ENCODE measurements at regions not wholly inside any gene's neighbourhood (a gene's known extent, or its start where the extent isn't known, plus 50 kb on each side); places are given as distances from the start of the nearest gene placed in this dataset.

DNA sequence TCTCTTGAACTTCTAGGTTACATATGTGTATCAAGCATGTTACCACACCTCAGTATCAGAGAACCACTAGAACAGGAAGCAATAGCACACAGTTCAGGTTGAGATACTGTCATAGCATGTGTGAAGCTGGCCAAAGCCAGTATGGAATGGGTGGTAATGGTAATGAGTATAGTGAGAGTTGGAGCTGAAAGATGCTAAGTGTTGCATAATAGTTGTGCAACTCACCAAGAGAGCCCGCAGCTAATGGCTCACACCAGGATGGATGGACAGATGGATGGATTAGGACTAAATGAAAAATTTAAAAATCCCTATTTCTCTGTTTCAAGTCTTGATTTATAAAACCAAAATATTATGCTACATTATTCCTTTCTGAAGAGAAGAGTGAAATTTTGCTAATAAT, 53.4 kb upstream of the KCNN2 start (continued):
- TF ChIP-seq, protein P1, sequence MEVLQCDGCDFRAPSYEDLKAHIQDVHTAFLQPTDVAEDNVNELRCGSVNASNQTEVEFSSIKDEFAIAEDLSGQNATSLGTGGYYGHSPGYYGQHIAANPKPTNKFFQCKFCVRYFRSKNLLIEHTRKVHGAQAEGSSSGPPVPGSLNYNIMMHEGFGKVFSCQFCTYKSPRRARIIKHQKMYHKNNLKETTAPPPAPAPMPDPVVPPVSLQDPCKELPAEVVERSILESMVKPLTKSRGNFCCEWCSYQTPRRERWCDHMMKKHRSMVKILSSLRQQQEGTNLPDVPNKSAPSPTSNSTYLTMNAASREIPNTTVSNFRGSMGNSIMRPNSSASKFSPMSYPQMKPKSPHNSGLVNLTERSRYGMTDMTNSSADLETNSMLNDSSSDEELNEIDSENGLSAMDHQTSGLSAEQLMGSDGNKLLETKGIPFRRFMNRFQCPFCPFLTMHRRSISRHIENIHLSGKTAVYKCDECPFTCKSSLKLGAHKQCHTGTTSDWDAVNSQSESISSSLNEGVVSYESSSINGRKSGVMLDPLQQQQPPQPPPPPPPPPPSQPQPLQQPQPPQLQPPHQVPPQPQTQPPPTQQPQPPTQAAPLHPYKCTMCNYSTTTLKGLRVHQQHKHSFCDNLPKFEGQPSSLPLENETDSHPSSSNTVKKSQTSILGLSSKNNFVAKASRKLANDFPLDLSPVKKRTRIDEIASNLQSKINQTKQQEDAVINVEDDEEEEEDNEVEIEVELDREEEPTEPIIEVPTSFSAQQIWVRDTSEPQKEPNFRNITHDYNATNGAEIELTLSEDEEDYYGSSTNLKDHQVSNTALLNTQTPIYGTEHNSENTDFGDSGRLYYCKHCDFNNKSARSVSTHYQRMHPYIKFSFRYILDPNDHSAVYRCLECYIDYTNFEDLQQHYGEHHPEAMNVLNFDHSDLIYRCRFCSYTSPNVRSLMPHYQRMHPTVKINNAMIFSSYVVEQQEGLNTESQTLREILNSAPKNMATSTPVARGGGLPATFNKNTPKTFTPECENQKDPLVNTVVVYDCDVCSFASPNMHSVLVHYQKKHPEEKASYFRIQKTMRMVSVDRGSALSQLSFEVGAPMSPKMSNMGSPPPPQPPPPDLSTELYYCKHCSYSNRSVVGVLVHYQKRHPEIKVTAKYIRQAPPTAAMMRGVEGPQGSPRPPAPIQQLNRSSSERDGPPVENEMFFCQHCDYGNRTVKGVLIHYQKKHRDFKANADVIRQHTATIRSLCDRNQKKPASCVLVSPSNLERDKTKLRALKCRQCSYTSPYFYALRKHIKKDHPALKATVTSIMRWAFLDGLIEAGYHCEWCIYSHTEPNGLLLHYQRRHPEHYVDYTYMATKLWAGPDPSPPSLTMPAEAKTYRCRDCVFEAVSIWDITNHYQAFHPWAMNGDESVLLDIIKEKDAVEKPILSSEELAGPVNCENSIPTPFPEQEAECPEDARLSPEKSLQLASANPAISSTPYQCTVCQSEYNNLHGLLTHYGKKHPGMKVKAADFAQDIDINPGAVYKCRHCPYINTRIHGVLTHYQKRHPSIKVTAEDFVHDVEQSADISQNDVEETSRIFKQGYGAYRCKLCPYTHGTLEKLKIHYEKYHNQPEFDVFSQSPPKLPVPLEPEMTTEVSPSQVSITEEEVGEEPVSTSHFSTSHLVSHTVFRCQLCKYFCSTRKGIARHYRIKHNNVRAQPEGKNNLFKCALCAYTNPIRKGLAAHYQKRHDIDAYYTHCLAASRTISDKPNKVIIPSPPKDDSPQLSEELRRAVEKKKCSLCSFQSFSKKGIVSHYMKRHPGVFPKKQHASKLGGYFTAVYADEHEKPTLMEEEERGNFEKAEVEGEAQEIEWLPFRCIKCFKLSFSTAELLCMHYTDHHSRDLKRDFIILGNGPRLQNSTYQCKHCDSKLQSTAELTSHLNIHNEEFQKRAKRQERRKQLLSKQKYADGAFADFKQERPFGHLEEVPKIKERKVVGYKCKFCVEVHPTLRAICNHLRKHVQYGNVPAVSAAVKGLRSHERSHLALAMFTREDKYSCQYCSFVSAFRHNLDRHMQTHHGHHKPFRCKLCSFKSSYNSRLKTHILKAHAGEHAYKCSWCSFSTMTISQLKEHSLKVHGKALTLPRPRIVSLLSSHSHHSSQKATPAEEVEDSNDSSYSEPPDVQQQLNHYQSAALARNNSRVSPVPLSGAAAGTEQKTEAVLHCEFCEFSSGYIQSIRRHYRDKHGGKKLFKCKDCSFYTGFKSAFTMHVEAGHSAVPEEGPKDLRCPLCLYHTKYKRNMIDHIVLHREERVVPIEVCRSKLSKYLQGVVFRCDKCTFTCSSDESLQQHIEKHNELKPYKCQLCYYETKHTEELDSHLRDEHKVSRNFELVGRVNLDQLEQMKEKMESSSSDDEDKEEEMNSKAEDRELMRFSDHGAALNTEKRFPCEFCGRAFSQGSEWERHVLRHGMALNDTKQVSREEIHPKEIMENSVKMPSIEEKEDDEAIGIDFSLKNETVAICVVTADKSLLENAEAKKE (CRISPR knock-in tag; IDR thresholded peaks at IDR 0.05) = no peak
- TF ChIP-seq CREB1 (CRISPR knock-in tag; IDR thresholded peaks at IDR 0.05; ENCODE audit: low read depth) (no peak), EZH2phosphoT487 (IDR thresholded peaks at IDR 0.05; ENCODE audit: unreplicated experiment) (no peak), NANOG (IDR thresholded peaks at IDR 0.05; ENCODE audit: borderline replicate concordance) (no peak), ZNF114 (CRISPR knock-in tag; IDR thresholded peaks at IDR 0.05) (no peak), POLR2AphosphoS5 (IDR thresholded peaks at IDR 0.05; ENCODE audit: low read depth) (no peak)
- TF ChIP-seq, protein P2, sequence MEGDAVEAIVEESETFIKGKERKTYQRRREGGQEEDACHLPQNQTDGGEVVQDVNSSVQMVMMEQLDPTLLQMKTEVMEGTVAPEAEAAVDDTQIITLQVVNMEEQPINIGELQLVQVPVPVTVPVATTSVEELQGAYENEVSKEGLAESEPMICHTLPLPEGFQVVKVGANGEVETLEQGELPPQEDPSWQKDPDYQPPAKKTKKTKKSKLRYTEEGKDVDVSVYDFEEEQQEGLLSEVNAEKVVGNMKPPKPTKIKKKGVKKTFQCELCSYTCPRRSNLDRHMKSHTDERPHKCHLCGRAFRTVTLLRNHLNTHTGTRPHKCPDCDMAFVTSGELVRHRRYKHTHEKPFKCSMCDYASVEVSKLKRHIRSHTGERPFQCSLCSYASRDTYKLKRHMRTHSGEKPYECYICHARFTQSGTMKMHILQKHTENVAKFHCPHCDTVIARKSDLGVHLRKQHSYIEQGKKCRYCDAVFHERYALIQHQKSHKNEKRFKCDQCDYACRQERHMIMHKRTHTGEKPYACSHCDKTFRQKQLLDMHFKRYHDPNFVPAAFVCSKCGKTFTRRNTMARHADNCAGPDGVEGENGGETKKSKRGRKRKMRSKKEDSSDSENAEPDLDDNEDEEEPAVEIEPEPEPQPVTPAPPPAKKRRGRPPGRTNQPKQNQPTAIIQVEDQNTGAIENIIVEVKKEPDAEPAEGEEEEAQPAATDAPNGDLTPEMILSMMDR (conservative IDR thresholded peaks at IDR 0.05; ENCODE audit: low read depth in 2 of 2) = no peak

- H3K4me3 ChIP-seq = no peak overlapping the region
- no peaks in the 10 kb centered on the region for H3K79me2 ChIP-seq (replicated peaks; ENCODE audit: insufficient read depth)
- H3K36me3 Mint-ChIP-seq (ENCODE audit: low read depth) = no peaks in the 10 kb centered on the region
- H3K9me3 Mint-ChIP-seq = no peaks in the 10 kb centered on the region
- peaks cover 25% of the 10 kb centered on the region for H3K4me1 ChIP-seq (ENCODE audit: insufficient read depth)
- no peaks in the 10 kb centered on the region for H3K27me3 ChIP-seq (ENCODE audit: insufficient read depth)
- no peaks in the 10 kb centered on the region for H3K9me2 ChIP-seq (ENCODE audit: insufficient read depth)
- no peaks in the 10 kb centered on the region for H3F3A ChIP-seq (replicated peaks; ENCODE audit: low read depth)
- DNase-seq (ENCODE audit: low spot score) (no peak), ATAC-seq (no peak)
- no peaks in the 10 kb centered on the region for H4K20me1 ChIP-seq (replicated peaks; ENCODE audit: insufficient read depth)
- no peak overlapping the region for H3K4me2 ChIP-seq
- peaks cover 46% of the 10 kb centered on the region for H3K4me1 Mint-ChIP-seq
- H3K4me3 Mint-ChIP-seq = no peak overlapping the region
- no peak overlapping the region for H3K27ac Mint-ChIP-seq
- no peaks in the 10 kb centered on the region for H3K27me3 Mint-ChIP-seq (ENCODE audit: insufficient read depth, low read depth, poor library complexity)
- no peak overlapping the region for H2AFZ ChIP-seq
- H3K27ac ChIP-seq (ENCODE audit: low read depth) = no peak overlapping the region
- H3K36me3 ChIP-seq (ENCODE audit: insufficient read depth) = no peaks in the 10 kb centered on the region
- TF ChIP-seq ZNF331 (CRISPR knock-in tag; IDR thresholded peaks at IDR 0.05; ENCODE audit: low read depth) (no peak), ZNF114 (CRISPR knock-in tag; IDR thresholded peaks at IDR 0.05) (no peak), EZH2 (IDR thresholded peaks at IDR 0.05; ENCODE audit: low read depth, unreplicated experiment) (no peak), STAT1 (IDR thresholded peaks at IDR 0.05; ENCODE audit: unreplicated experiment) (no peak), POLR2AphosphoS5 (IDR thresholded peaks at IDR 0.05; ENCODE audit: low read depth) (no peak)
- TF ChIP-seq, protein P3, sequence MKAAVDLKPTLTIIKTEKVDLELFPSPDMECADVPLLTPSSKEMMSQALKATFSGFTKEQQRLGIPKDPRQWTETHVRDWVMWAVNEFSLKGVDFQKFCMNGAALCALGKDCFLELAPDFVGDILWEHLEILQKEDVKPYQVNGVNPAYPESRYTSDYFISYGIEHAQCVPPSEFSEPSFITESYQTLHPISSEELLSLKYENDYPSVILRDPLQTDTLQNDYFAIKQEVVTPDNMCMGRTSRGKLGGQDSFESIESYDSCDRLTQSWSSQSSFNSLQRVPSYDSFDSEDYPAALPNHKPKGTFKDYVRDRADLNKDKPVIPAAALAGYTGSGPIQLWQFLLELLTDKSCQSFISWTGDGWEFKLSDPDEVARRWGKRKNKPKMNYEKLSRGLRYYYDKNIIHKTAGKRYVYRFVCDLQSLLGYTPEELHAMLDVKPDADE (IDR thresholded peaks at IDR 0.05) = no peak
These were observed 51.2 kb upstream of the KCNN2 start for GRCh38 chr5:114310666-114311065.
